OCI-LY1 (cell line): ENCODE measurements at regions not wholly inside any gene's neighbourhood (a gene's known extent, or its start where the extent isn't known, plus 50 kb on each side); places are given as distances from the start of the nearest gene placed in this dataset.

Source experiments
- CTCF ChIP-seq: fragments of 200-600 bp; sonication (generic), shearing (Covaris generic); IDR thresholded peaks from 2 replicates; pipeline ENCODE4 v1.5.1; 2017; ENCODE audit warnings: mild to moderate bottlenecking, antibody characterized with exemption, low read length, moderate library complexity, mixed read lengths
- EZH2 ChIP-seq: fragments of 200-600 bp; sonication (generic), shearing (Covaris generic); IDR thresholded peaks from 2 replicates; pipeline ENCODE4 v1.8.0; 2017; ENCODE audit warnings: borderline replicate concordance, mixed run types, mild to moderate bottlenecking, antibody characterized with exemption, low read length, moderate library complexity, mixed read lengths

- no peak for TF ChIP-seq CTCF
- no peak for TF ChIP-seq EZH2
These were observed 77.6 kb upstream of the PCDH17 start for GRCh38 chr13:57553932-57554331.
